GM18526 (cell line): ENCODE measurements at regions not wholly inside any gene's neighbourhood (a gene's known extent, or its start where the extent isn't known, plus 50 kb on each side); places are given as distances from the start of the nearest gene placed in this dataset.

Source experiments
- POLR2A ChIP-seq: IDR thresholded peaks from 3 replicates; pipeline ENCODE4 v1.6.1; 2011; ENCODE audit not compliant: insufficient read length; ENCODE audit errors: extremely low read depth

- no peak for TF ChIP-seq POLR2A
These were observed 132.9 kb upstream of the IL12A start for GRCh38 chr3:159855599-159856346.

DNA sequence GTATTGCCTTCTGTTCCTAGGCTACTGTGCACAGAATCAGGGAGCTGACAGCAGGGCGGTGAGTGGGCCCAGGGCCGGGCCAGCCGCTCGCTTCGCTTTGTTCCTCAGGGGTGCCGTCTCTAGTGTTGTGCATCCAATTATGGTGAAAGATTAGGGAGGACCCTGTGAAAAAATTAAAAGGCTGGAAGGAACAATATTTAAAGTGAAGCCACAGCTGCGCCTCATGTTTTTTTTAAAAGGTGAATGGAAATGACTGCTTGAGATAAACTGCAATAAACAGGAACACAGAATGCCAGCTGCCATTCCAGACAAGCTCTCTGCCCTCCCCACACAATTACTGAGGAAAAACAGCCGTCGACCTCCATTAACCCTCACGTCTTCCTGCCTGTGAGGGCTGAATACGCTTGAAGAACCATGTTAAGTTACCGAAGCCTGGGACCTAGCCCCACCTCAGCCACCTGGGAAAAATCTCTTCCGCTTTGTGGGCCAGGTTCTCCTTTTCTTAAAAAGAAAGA is 132.0 kb upstream of the IL12A start:
- no peak for TF ChIP-seq POLR2A

- TF ChIP-seq POLR2A, result no peak
These were observed 130.8 kb upstream of the IL12A start for GRCh38 chr3:159857840-159858239.

DNA sequence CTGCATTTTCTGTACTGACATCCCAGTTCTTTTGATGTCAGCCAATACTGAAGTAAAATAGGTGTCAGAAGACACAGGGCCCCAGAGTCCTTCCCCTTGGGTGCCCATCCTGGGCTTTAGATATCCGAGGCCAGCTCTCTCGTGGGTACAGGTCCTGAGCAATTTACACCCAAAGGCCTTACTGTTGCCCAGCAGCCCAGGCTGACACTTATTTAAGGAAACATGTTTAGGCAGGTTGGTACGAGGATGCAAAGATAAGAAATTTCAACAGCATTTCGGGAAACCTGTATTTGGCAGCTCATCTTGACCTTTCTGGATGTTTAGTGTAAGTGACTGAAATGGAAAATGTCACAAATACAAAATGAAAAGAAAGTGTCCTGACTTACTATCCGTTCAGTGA is 130.0 kb upstream of the IL12A start:
- TF ChIP-seq POLR2A, result no peak

GRCh38 chr3:159859424-159859823 is 129.2 kb upstream of the IL12A start:
- no peak for TF ChIP-seq POLR2A

DNA sequence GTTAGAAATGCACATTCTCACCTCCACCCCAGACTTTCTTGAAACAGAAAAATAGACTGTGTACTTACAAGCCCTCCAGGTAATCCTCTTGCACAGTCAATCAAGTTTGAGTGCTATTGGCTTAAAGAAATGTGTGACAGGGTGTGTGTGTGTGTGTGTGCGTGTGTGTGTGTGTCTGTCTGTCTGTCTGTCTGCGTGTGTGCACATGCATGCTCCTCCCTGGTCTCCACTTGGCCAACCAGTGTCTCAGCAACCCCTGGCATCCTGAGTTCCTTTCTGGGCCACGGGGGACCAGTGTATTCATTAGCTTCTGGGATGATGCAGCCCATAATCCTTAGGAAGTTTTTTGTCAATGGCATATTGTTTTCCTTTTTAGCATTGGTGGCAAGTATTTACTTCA is 128.8 kb upstream of the IL12A start:
- no peak for TF ChIP-seq POLR2A

GRCh38 chr3:159860269-159861116 is 128.1 kb upstream of the IL12A start:
- TF ChIP-seq POLR2A, result no peak

GRCh38 chr3:159861369-159861987 is 127.2 kb upstream of the IL12A start:
- no peak for TF ChIP-seq POLR2A

DNA sequence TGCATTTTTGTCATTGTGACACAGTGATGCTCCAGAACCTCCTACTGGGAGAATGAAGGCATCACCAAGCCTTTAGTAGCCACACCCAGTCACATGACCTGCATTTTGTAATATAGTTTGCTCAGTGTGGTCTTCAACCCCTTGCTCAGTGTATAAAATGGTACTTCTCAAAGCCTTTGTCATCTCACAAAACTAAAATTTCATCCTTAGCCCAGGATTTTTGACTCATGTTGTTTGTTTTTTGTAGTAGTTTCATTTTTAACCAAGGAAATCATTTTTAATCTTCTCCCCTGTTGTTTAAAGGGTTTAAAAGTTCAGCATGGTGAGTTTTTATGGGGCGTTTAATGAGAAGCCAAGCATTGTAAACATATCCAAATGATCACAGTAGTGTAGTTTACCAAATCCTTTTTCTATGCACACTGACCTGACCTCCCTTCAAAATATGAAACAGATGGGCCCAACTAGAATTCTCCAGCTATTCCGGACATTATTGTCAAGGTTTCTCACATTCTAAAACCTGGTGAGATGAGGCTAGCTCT is 123.5 kb upstream of the IL12A start:
- TF ChIP-seq POLR2A, result no peak

- no peak for TF ChIP-seq POLR2A
These were observed 122.4 kb upstream of the IL12A start for GRCh38 chr3:159866201-159866746.

- no peak for TF ChIP-seq POLR2A
These were observed 121.3 kb upstream of the IL12A start for GRCh38 chr3:159867372-159867771.

GRCh38 chr3:159870723-159871122 is 117.9 kb upstream of the IL12A start:
- TF ChIP-seq POLR2A, result no peak

DNA sequence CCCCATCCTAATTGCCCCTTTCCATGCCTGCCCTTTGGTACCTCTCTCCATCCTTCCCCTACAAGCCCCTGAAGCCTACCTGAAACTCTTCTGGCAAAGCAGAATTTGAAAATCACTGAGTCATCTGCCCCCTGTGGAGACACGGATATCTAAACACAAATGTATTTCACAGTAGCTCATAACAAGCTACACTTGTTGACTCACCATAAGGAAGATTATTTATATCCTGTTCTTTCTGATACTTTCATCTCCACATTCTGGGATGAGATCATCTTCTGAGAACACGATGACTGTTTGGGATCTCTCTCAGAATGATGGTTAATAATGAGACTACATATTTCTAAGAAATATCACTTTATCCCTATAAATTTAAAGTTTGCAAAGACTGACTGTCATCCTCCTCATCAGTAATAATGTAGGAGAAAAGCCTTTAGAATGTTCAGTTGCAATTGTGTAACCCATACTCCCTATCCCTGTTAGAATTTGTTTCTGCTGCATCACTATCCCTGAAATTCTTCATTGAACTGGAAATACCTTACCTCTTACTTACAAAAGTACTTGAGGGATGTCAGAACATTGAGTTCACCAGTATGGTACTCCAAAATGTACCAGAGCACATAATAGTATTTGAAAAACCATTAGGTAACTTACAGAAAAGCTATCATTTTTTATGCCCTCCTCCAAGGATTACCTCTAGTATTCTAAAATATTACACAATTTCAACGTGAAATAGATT is 116.1 kb upstream of the IL12A start:
- no peak for TF ChIP-seq POLR2A

- no peak for TF ChIP-seq POLR2A
These were observed 113.5 kb upstream of the IL12A start for GRCh38 chr3:159875116-159875515.

- no peak for TF ChIP-seq POLR2A
These were observed 110.7 kb upstream of the IL12A start for GRCh38 chr3:159877924-159878323.

- no peak for TF ChIP-seq POLR2A
These were observed 109.5 kb upstream of the IL12A start for GRCh38 chr3:159879146-159879545.
